Esophagus muscularis mucosa (tissue), 4 donors: ENCODE measurements at regions not wholly inside any gene's neighbourhood (a gene's known extent, or its start where the extent isn't known, plus 50 kb on each side); places are given as distances from the start of the nearest gene placed in this dataset.

Experiments
- EP300 ChIP-seq: sonication (generic); formaldehyde crosslinking; IDR thresholded peaks from one replicate; pipeline ENCODE4 v1.6.1; 2017; ENCODE audit warnings: antibody characterized with exemption
- POLR2A ChIP-seq: fragments of 450-650 bp; IDR thresholded peaks from one replicate; pipeline ENCODE4 v1.6.1; 2017; ENCODE audit warnings: antibody characterized with exemption, moderate library complexity, mild to moderate bottlenecking, low read depth
- POLR2AphosphoS5 ChIP-seq, 2 donors: sonication (generic); formaldehyde crosslinking; IDR thresholded peaks; one replicate each; pipeline ENCODE4 v1.6.1; 2017; ENCODE audit warnings: antibody characterized with exemption in 2 of 2
- TF ChIP-seq, protein P1 (sequence below), 3 experiments: fragments of 200-600 bp in 2 of 3; fragments of 450-650 bp in 1 of 3; sonication (generic) in 2 of 3; IDR thresholded peaks; one replicate each; pipeline ENCODE4 v1.5.1; 2017 to 2019; ENCODE audit warnings: antibody characterized with exemption in 3 of 3, mild to moderate bottlenecking in 2 of 3, moderate library complexity in 1 of 3

DNA sequence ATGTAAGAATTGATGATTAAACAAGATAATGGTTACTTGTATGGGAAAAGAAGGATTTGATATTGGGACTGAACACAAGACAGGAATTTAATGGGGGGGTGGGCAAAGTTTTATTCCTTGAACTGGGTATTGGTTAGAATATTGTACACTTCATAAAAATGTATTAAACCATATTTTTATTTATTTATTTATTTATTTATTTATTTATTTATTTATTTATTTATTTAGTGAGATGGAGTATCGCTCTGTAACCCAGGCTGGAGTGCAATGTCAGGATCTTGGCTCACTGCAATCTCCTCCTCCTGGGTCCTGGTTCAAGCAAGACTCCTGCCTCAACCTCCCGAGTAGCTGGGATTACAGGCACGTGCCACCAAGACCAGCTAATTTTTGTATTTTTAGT lies 287.1 kb upstream of the SLITRK5 start:
- TF ChIP-seq POLR2AphosphoS5 (IDR thresholded peaks at IDR 0.05), result no peak
- no peak for TF ChIP-seq EP300
- TF ChIP-seq, protein P1, sequence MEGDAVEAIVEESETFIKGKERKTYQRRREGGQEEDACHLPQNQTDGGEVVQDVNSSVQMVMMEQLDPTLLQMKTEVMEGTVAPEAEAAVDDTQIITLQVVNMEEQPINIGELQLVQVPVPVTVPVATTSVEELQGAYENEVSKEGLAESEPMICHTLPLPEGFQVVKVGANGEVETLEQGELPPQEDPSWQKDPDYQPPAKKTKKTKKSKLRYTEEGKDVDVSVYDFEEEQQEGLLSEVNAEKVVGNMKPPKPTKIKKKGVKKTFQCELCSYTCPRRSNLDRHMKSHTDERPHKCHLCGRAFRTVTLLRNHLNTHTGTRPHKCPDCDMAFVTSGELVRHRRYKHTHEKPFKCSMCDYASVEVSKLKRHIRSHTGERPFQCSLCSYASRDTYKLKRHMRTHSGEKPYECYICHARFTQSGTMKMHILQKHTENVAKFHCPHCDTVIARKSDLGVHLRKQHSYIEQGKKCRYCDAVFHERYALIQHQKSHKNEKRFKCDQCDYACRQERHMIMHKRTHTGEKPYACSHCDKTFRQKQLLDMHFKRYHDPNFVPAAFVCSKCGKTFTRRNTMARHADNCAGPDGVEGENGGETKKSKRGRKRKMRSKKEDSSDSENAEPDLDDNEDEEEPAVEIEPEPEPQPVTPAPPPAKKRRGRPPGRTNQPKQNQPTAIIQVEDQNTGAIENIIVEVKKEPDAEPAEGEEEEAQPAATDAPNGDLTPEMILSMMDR (IDR thresholded peaks at IDR 0.05), result no peak
- no peak for TF ChIP-seq POLR2A
